Left renal pelvis (tissue), 4 donors: ENCODE measurements at regions not wholly inside any gene's neighbourhood (a gene's known extent, or its start where the extent isn't known, plus 50 kb on each side); places are given as distances from the start of the nearest gene placed in this dataset.
"Not testable (repeated sequence)": the region's sequence is repeated elsewhere in the genome, so short reads cannot be mapped to it uniquely, and the experiment has no call there.

ENCODE experiments used
- DNase-seq, 4 donors: peaks; one replicate each; pipeline ENCODE4 v3.0.0-alpha.2; 2013; ENCODE audit warnings: low read depth in 4 of 4, low spot score in 3 of 4

- no peak for DNase-seq
Observed at GRCh38 chr7:109402107-109402506, 832.4 kb downstream of the DNAJB9 start.

- no peak for DNase-seq
Observed at GRCh38 chr7:109407756-109408155, 838.1 kb downstream of the DNAJB9 start.

- no peak for DNase-seq
Observed at GRCh38 chr7:109437957-109438356, 868.3 kb downstream of the DNAJB9 start.

GRCh38 chr7:109449760-109450159 lies 880.1 kb downstream of the DNAJB9 start:
- DNase-seq = no peak

GRCh38 chr7:109456116-109456515 lies 886.4 kb downstream of the DNAJB9 start:
- no peak for DNase-seq

GRCh38 chr7:109460296-109460695 lies 890.6 kb downstream of the DNAJB9 start:
- DNase-seq = no peak

- no peak for DNase-seq
Observed at GRCh38 chr7:109462171-109462570, 892.5 kb downstream of the DNAJB9 start.

- not testable (repeated sequence) for DNase-seq
Observed at GRCh38 chr7:109467729-109468128, 898.1 kb downstream of the DNAJB9 start.

GRCh38 chr7:109473172-109473571 lies 903.5 kb downstream of the DNAJB9 start:
- DNase-seq = no peak

- no peak for DNase-seq
Observed at GRCh38 chr7:109476409-109476808, 906.7 kb downstream of the DNAJB9 start.

- DNase-seq = no peak
Observed at GRCh38 chr7:109479388-109479787, 909.7 kb downstream of the DNAJB9 start.

- DNase-seq = not testable (repeated sequence)
Observed at GRCh38 chr7:109490607-109491006, 920.9 kb downstream of the DNAJB9 start.

- no peak for DNase-seq
Observed at GRCh38 chr7:109497053-109497452, 927.4 kb downstream of the DNAJB9 start.

GRCh38 chr7:109498131-109498530 lies 928.5 kb downstream of the DNAJB9 start:
- DNase-seq = no peak

GRCh38 chr7:109503421-109503820 lies 933.7 kb downstream of the DNAJB9 start:
- DNase-seq = no peak

GRCh38 chr7:109522585-109522984 lies 952.9 kb downstream of the DNAJB9 start:
- no peak for DNase-seq

- no peak for DNase-seq
Observed at GRCh38 chr7:109527833-109528232, 958.2 kb downstream of the DNAJB9 start.

- DNase-seq = no peak
Observed at GRCh38 chr7:109529712-109530111, 960.0 kb downstream of the DNAJB9 start.

GRCh38 chr7:109532262-109532992 lies 962.8 kb downstream of the DNAJB9 start:
- DNase-seq = no peak

- DNase-seq = no peak
Observed at GRCh38 chr7:109545686-109546085, 976.0 kb downstream of the DNAJB9 start.

- no peak for DNase-seq
Observed at GRCh38 chr7:109549471-109550193, 980.0 kb downstream of the DNAJB9 start.

GRCh38 chr7:109552017-109552416 lies 982.3 kb downstream of the DNAJB9 start:
- DNase-seq = no peak
